ENCODE measurements at regions not wholly inside any gene's neighbourhood (a gene's known extent, or its start where the extent isn't known, plus 50 kb on each side); places are given as distances from the start of the nearest gene placed in this dataset.

DNA sequence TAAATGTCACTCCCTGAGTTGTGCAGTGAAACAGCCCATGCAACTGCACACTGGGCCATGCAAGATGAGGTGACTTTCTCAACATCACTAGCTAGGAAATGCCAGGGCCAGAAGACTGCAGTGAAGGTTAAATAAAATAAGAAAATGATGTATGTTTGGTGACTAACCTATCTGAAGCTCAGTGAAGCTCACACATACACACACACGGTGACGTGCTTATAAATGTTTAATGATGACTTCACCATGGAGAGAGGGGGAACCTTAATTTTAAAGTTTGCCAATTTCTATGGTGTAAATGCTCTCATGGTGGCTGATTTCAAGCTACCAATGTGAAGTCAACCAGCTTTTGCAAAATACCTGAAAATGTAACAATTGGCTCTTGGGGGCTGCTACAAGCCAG is 166.4 kb downstream of the MAF start:
- TF ChIP-seq, protein P1, sequence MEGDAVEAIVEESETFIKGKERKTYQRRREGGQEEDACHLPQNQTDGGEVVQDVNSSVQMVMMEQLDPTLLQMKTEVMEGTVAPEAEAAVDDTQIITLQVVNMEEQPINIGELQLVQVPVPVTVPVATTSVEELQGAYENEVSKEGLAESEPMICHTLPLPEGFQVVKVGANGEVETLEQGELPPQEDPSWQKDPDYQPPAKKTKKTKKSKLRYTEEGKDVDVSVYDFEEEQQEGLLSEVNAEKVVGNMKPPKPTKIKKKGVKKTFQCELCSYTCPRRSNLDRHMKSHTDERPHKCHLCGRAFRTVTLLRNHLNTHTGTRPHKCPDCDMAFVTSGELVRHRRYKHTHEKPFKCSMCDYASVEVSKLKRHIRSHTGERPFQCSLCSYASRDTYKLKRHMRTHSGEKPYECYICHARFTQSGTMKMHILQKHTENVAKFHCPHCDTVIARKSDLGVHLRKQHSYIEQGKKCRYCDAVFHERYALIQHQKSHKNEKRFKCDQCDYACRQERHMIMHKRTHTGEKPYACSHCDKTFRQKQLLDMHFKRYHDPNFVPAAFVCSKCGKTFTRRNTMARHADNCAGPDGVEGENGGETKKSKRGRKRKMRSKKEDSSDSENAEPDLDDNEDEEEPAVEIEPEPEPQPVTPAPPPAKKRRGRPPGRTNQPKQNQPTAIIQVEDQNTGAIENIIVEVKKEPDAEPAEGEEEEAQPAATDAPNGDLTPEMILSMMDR (conservative IDR thresholded peaks at IDR 0.05), result no peak
- H3K27ac ChIP-seq, result no peak overlapping the region

DNA sequence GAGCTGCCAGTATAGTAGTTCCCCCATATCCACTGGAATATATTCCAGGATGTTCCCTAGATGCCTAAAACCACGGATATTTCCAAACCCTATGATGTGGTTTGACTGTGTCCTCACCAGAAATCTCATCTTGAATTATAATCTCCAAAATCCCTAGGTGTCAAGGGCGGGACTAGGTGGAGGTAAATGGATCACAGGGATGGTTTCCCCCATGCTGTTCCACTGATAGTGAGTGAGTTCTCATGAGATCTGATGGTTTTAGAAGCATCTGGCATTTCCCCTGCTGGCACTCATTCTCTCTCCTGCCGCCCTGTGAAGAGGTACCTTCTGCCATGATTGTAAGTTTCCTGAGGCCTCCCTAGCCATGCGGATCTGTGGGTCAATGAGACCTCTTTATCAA is 168.6 kb downstream of the MAF start:
- TF ChIP-seq, protein P1 (conservative IDR thresholded peaks at IDR 0.05), result no peak
- H3K27ac ChIP-seq, result no peak overlapping the region

DNA sequence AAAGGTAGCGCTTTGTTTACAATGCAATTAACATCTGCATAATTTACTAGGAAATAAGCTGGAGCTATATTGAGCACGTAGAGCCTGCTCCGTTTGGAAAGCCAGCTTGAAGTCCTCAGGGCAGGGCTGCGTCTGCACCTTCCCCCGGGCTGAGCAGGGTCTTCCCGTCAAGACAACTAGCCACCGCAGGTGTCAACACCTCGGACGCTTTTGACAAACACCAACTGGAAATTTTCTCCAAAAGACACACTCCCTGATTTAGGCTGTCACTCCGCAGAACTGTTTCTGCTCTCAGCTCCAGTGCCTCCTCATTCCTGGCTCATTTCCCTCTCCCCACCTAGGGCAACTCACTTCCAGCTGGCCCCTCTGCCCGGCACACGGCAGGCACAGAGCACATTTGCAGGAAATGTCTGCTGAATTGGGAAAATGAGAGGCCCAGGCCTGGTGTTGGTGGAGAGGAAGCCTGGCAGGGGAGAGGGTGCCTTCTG is 170.3 kb downstream of the MAF start:
- TF ChIP-seq, protein P1 (conservative IDR thresholded peaks at IDR 0.05), result no peak

DNA sequence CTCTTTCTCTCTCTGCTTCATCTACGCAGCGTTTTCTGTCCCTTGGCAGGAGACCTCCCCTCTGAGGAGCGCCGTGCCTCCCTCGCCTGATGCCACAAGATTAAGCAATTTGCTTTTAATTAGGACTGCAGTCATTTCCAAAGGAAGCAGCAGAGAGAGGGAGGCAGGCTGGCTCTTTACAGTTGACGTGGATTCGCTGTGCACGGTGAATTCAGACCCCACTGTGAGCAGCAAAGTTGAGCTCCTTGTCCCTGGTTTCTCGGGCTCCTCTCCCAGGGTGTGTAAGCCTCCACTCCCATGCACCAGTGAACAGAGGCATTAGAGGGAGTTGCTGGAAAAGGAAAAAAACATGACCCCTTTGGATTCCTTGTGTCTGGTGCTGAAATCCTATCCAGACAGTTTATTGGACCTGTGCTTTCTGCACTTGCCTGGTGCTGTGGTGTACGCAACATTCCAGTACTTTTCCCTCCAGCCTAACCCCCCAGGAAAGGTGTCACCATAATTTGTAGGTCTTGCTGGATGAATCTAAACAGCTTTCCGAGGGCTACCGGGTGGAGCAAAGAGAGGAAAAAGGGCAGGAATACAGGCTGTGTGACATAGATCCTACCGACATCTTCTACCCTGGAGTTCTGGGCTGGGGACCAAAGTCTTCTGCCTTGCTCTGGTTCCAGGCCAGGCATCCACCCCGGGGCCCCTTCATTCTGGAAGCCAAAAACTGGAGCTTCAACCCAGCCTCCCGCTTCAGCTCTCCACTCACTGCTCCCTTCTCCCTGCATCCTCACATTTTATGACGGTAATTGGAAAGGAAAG is 171.0 kb downstream of the MAF start:
- H3K27ac ChIP-seq, result no peak overlapping the region
- TF ChIP-seq, protein P1 (conservative IDR thresholded peaks at IDR 0.05), result no peak

More for the DNA sequence above, 170.3 kb downstream of the MAF start:
- no peak overlapping the region for H3K27ac ChIP-seq

DNA sequence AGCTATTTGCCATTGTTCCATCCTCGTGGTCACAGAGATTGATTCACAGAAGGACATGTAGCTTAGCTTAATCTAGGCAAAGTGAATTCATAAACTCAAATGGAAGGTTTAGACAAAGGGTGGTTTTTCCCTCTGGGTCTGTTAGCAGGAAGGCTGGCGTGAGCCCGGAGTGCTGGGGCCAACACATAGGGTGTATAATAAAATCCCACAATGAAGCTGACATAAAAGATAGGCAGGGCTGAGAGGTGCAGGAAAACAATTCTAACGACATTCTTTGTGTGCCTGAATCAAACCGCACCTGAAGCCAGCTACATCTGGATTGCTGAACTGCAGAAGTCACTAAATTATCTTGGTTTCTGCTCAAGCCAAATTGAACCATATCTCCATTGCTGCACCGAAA is 173.9 kb downstream of the MAF start:
- H3K27ac ChIP-seq, result no peak overlapping the region
- TF ChIP-seq, protein P1 (conservative IDR thresholded peaks at IDR 0.05), result no peak

DNA sequence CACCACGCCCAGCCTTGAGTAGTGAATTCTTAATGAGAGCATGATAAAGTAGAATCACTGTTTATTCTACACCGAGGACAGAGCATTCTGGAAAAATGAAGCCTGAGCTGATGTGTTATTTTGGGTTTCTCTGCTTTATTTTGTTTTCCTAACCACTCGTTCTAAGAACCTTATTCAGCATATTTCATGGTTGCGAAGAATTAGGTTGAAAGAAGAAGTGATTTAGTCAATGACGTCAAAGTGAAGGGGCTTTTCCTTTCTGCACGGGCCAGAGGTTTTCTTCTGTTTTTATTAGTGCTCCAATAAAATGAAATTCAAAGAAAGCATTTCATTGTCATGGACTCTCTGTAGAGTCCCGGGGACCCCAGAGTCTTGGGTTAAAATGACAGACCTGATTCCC is 178.5 kb downstream of the MAF start:
- no peak overlapping the region for H3K27ac ChIP-seq
- TF ChIP-seq, protein P1 (conservative IDR thresholded peaks at IDR 0.05), result no peak

DNA sequence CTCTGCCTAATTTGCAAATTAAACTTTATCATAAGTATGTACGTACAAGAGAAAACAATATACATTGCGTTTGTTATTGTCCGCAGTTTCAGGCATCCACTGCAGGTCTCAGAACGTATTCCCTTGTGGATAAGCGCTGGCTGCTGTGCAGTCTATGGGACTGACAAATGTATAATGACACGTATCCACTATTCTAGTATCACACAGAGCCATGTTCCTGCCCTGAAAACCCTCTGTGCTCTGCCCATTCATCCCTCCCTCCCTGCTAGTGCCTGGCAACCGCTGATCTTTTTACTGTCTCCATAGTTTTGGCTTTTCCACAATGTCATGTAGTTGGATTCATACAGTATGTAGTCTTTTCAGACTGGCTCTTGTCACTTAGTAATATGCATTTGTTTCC is 179.4 kb downstream of the MAF start:
- TF ChIP-seq, protein P1 (conservative IDR thresholded peaks at IDR 0.05), result no peak
- no peak overlapping the region for H3K27ac ChIP-seq

Data from VCaP (cell line).